Activated CD4-positive, alpha-beta T cell treated with anti-CD3 and anti-CD28 coated beads, Interleukin-2, Interleukin-4, amounts not matched to agents 100 ng/mL and 50 ng/mL, durations not matched to agents 16 hours and 8 hours (primary cell): ENCODE measurements at regions not wholly inside any gene's neighbourhood (a gene's known extent, or its start where the extent isn't known, plus 50 kb on each side); places are given as distances from the start of the nearest gene placed in this dataset.

Source experiments
- DNase-seq: peaks from one replicate; pipeline ENCODE4 v3.0.0-alpha.2; 2020; ENCODE audit warnings: low spot score

- no peak for DNase-seq
Observed at GRCh38 chr4:159500861-159501260, 398.0 kb downstream of the RAPGEF2 start.

- DNase-seq = no peak
Observed at GRCh38 chr4:159503236-159504008, 400.5 kb downstream of the RAPGEF2 start.

GRCh38 chr4:159504684-159505083 lies 401.8 kb downstream of the RAPGEF2 start:
- no peak for DNase-seq

- DNase-seq = no peak
Observed at GRCh38 chr4:159505266-159505975, 402.5 kb downstream of the RAPGEF2 start.

GRCh38 chr4:159506801-159507517 lies 404.1 kb downstream of the RAPGEF2 start:
- no peak for DNase-seq

- no peak for DNase-seq
Observed at GRCh38 chr4:159508917-159509500, 406.1 kb downstream of the RAPGEF2 start.

GRCh38 chr4:159512348-159512747 lies 409.5 kb downstream of the RAPGEF2 start:
- DNase-seq = no peak

GRCh38 chr4:159515314-159516025 lies 412.6 kb downstream of the RAPGEF2 start:
- no peak for DNase-seq

GRCh38 chr4:159516556-159517140 lies 413.8 kb downstream of the RAPGEF2 start:
- no peak for DNase-seq

GRCh38 chr4:159520074-159520473 lies 417.2 kb downstream of the RAPGEF2 start:
- DNase-seq = no peak

GRCh38 chr4:159526172-159526571 lies 423.3 kb downstream of the RAPGEF2 start:
- no peak for DNase-seq

GRCh38 chr4:159534655-159535054 lies 431.8 kb downstream of the RAPGEF2 start:
- no peak for DNase-seq

GRCh38 chr4:159538556-159538955 lies 435.7 kb downstream of the RAPGEF2 start:
- DNase-seq = no peak

- DNase-seq = no peak
Observed at GRCh38 chr4:159540038-159540437, 437.2 kb downstream of the RAPGEF2 start.

GRCh38 chr4:159540501-159540900 lies 437.6 kb downstream of the RAPGEF2 start:
- no peak for DNase-seq

GRCh38 chr4:159541143-159541542 lies 438.3 kb downstream of the RAPGEF2 start:
- DNase-seq = no peak

GRCh38 chr4:159542296-159542695 lies 439.4 kb downstream of the RAPGEF2 start:
- DNase-seq = no peak

- DNase-seq = no peak
Observed at GRCh38 chr4:159543831-159544230, 441.0 kb downstream of the RAPGEF2 start.

- peak; percentile 9 for DNase-seq
Observed at GRCh38 chr4:159545556-159545955, 442.7 kb downstream of the RAPGEF2 start.

- DNase-seq = no peak
Observed at GRCh38 chr4:159547645-159548308, 444.9 kb downstream of the RAPGEF2 start.

GRCh38 chr4:159549098-159549518 lies 446.2 kb downstream of the RAPGEF2 start:
- no peak for DNase-seq
